ENCODE measurements at regions not wholly inside any gene's neighbourhood (a gene's known extent, or its start where the extent isn't known, plus 50 kb on each side); places are given as distances from the start of the nearest gene placed in this dataset.

- DNase-seq (ENCODE audit: extremely low read depth, low read depth) = no peak
- H3K4me3 ChIP-seq (replicated peaks; ENCODE audit: low read depth, low read length) = no peak overlapping the region
- TF ChIP-seq CTCF (IDR thresholded peaks at IDR 0.05; ENCODE audit: low read depth, low read length, missing control alignments) = no peak
Observed at GRCh38 chr2:221817878-221818277, 245.8 kb upstream of the EPHA4 start.

GRCh38 chr2:221817052-221817451 lies 244.9 kb upstream of the EPHA4 start:
- DNase-seq (ENCODE audit: extremely low read depth, low read depth) = no peak
- H3K4me3 ChIP-seq (replicated peaks; ENCODE audit: low read depth, low read length) = no peak overlapping the region
- no peak for TF ChIP-seq CTCF (IDR thresholded peaks at IDR 0.05; ENCODE audit: low read depth, low read length, missing control alignments)

DNA sequence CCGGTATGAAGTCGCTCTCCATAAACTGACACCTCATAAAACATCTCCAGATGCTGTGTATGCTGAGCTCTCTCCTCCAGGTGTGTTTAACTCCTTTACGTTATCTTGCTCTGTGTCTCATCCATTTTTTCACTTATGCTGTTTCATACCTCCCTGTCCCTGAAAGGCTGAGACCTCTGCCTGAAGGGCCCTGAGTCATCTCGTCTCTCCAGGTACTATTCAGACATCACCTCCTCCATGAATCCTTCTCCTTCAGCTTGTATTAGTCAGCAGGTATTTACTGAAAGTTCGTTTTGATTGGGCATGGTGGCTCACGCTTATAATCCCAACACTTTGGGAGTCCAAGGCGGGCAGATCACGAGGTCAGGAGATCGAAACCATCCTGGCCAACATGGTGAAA lies 244.5 kb upstream of the EPHA4 start:
- H3K4me3 ChIP-seq (replicated peaks; ENCODE audit: low read depth, low read length) = no peak overlapping the region
- no peak for TF ChIP-seq CTCF (IDR thresholded peaks at IDR 0.05; ENCODE audit: low read depth, low read length, missing control alignments)

GRCh38 chr2:221810650-221811049 lies 238.5 kb upstream of the EPHA4 start:
- H3K4me3 ChIP-seq (replicated peaks; ENCODE audit: low read depth, low read length) = no peak overlapping the region
- TF ChIP-seq CTCF (IDR thresholded peaks at IDR 0.05; ENCODE audit: low read depth, low read length, missing control alignments) = no peak
- no peak for DNase-seq (ENCODE audit: extremely low read depth, low read depth)

More for the DNA sequence above, 244.5 kb upstream of the EPHA4 start:
- no peak for DNase-seq (ENCODE audit: extremely low read depth, low read depth)

GRCh38 chr2:221810245-221810644 lies 238.1 kb upstream of the EPHA4 start:
- TF ChIP-seq CTCF (IDR thresholded peaks at IDR 0.05; ENCODE audit: low read depth, low read length, missing control alignments) = no peak
- DNase-seq (ENCODE audit: extremely low read depth, low read depth) = no peak
- no peak overlapping the region for H3K4me3 ChIP-seq (replicated peaks; ENCODE audit: low read depth, low read length)

DNA sequence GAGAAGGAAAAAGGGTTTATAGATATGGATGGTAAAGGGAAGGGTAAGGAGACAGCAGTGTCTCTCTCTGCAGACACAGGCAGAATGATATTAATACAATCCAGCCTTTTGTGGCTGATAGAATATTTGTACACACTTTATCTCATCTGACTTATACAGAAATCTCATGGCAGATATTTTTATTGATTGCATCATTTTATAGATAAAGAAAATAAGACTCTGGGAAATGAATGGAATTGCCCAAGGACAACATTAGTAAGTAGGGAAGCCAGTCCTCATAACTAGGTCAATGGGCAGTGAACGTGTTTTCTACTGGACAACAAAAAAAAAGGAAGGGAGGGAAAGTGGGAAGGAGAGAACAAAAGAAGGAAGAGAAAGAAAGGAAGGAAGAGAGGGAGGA lies 236.4 kb upstream of the EPHA4 start:
- no peak for TF ChIP-seq CTCF (IDR thresholded peaks at IDR 0.05; ENCODE audit: low read depth, low read length, missing control alignments)
- no peak for DNase-seq (ENCODE audit: extremely low read depth, low read depth)
- no peak overlapping the region for H3K4me3 ChIP-seq (replicated peaks; ENCODE audit: low read depth, low read length)

GRCh38 chr2:221807706-221808105 lies 235.6 kb upstream of the EPHA4 start:
- H3K4me3 ChIP-seq (replicated peaks; ENCODE audit: low read depth, low read length) = no peak overlapping the region
- DNase-seq (ENCODE audit: extremely low read depth, low read depth) = no peak
- no peak for TF ChIP-seq CTCF (IDR thresholded peaks at IDR 0.05; ENCODE audit: low read depth, low read length, missing control alignments)

Data from HFF-Myc (cell line).